Loucy (cell line): ENCODE measurements at regions not wholly inside any gene's neighbourhood (a gene's known extent, or its start where the extent isn't known, plus 50 kb on each side); places are given as distances from the start of the nearest gene placed in this dataset.

Experiments
- H2AFZ ChIP-seq: fragments of 200-600 bp; sonication (generic); 2 replicates; pipeline ENCODE4 v1.6.0; 2016; ENCODE audit warnings: antibody characterized with exemption, mild to moderate bottlenecking, low read length, moderate library complexity
- H3F3A ChIP-seq: fragments of 200-600 bp; 2 replicates; pipeline ENCODE4 v1.6.0; 2016; ENCODE audit warnings: antibody characterized with exemption, low read depth, mild to moderate bottlenecking
- H3K27me3 ChIP-seq: fragments of 200-600 bp; sonication (generic); 2 replicates; pipeline ENCODE4 v1.6.1; 2014; ENCODE audit warnings: low read length, mild to moderate bottlenecking; ENCODE audit not compliant: insufficient read depth, poor library complexity, severe bottlenecking
- H3K36me3 ChIP-seq: fragments of 200-600 bp; sonication (generic); 2 replicates; pipeline ENCODE4 v1.6.1; 2016; ENCODE audit warnings: low read length; ENCODE audit not compliant: insufficient read depth
- H3K4me1 ChIP-seq: fragments of 200-600 bp; sonication (generic); 2 replicates; pipeline ENCODE4 v1.5.1; 2014; ENCODE audit warnings: low read length, mild to moderate bottlenecking; ENCODE audit not compliant: insufficient read depth, poor library complexity, severe bottlenecking
- H3K4me2 ChIP-seq: fragments of 200-600 bp; sonication (generic); 2 replicates; pipeline ENCODE4 v1.6.0; 2014; ENCODE audit warnings: antibody characterized with exemption, low read length, low read depth, mild to moderate bottlenecking; ENCODE audit not compliant: poor library complexity, severe bottlenecking
- H3K4me3 ChIP-seq: fragments of 200-600 bp; sonication (generic); 2 replicates; pipeline ENCODE4 v1.5.1; 2014; ENCODE audit warnings: low read length, mild to moderate bottlenecking, mixed read lengths; ENCODE audit not compliant: poor library complexity, severe bottlenecking
- H3K79me2 ChIP-seq: fragments of 200-600 bp; sonication (generic); 2 replicates; pipeline ENCODE4 v1.6.1; 2014; ENCODE audit warnings: low read length; ENCODE audit not compliant: insufficient read depth
- H3K9ac ChIP-seq: fragments of 200-600 bp; sonication (generic); 2 replicates; pipeline ENCODE4 v1.6.0; 2014; ENCODE audit warnings: mild to moderate bottlenecking, low read depth, low read length, moderate library complexity; ENCODE audit not compliant: poor library complexity, severe bottlenecking
- H3K9me2 ChIP-seq: fragments of 200-600 bp; sonication (generic); replicated peaks from 2 replicates; pipeline ENCODE4 v1.6.1; 2016; ENCODE audit warnings: low read depth, low read length, mixed read lengths
- H3K9me3 ChIP-seq: fragments of 200-600 bp; sonication (generic); 2 replicates; pipeline ENCODE4 v1.6.1; 2014; ENCODE audit warnings: mild to moderate bottlenecking, antibody characterized with exemption, low read length, low read depth; ENCODE audit not compliant: insufficient read depth
- H4K20me1 ChIP-seq: fragments of 200-600 bp; sonication (generic); 2 replicates; pipeline ENCODE4 v1.6.0; 2014; ENCODE audit warnings: antibody characterized with exemption, low read length, mild to moderate bottlenecking; ENCODE audit not compliant: insufficient read depth, poor library complexity, severe bottlenecking
- EZH2phosphoT487 ChIP-seq: fragments of 200-600 bp; IDR thresholded peaks from 2 replicates; pipeline ENCODE4 v1.6.1; 2018; ENCODE audit warnings: antibody characterized with exemption, mild to moderate bottlenecking, moderate library complexity, borderline replicate concordance
- TF ChIP-seq, protein P1 (sequence below): fragments of 200-600 bp; sonication (generic); conservative IDR thresholded peaks from 2 replicates; pipeline ENCODE4 v1.5.1; 2014; ENCODE audit warnings: mild to moderate bottlenecking, antibody characterized with exemption, low read length

DNA sequence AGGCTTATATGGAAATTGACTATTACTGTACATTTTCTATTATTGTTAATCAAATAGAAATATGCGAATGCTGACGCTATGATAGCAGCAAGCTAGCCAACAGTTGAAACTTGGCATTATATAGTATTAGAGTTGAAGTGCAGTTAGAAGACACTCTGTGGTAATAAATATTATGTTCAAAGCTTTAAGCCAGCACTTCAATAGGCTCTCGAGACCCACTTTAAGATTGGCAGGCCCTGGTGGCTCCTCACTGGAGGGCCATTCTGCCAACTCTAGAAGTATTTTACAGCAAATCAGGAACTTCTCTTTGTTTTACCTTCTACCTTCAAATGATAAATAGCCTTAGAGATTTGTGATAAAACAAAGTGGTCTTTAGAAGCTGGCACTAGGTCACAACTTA, 2029.0 kb upstream of the WWC1 start:
- H3K9ac ChIP-seq: no peak overlapping the region
- no peak for TF ChIP-seq EZH2phosphoT487
- TF ChIP-seq, protein P1, sequence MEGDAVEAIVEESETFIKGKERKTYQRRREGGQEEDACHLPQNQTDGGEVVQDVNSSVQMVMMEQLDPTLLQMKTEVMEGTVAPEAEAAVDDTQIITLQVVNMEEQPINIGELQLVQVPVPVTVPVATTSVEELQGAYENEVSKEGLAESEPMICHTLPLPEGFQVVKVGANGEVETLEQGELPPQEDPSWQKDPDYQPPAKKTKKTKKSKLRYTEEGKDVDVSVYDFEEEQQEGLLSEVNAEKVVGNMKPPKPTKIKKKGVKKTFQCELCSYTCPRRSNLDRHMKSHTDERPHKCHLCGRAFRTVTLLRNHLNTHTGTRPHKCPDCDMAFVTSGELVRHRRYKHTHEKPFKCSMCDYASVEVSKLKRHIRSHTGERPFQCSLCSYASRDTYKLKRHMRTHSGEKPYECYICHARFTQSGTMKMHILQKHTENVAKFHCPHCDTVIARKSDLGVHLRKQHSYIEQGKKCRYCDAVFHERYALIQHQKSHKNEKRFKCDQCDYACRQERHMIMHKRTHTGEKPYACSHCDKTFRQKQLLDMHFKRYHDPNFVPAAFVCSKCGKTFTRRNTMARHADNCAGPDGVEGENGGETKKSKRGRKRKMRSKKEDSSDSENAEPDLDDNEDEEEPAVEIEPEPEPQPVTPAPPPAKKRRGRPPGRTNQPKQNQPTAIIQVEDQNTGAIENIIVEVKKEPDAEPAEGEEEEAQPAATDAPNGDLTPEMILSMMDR: no peak
- H3K4me3 ChIP-seq: no peak overlapping the region
- H3K36me3 ChIP-seq: no peaks in the 10 kb centered on the region
- no peaks in the 10 kb centered on the region for H3K27me3 ChIP-seq
- H3K79me2 ChIP-seq: no peaks in the 10 kb centered on the region
- H2AFZ ChIP-seq: no peak overlapping the region
- no peaks in the 10 kb centered on the region for H3K9me3 ChIP-seq
- H3F3A ChIP-seq: 0 out of 2 replicates have a peak, but pooled peaks cover 3% of the 10 kb centered on the region
- H4K20me1 ChIP-seq: no peaks in the 10 kb centered on the region
- no peaks in the 10 kb centered on the region for H3K9me2 ChIP-seq
- peaks cover 13% of the 10 kb centered on the region for H3K4me1 ChIP-seq
- H3K4me2 ChIP-seq: no peak overlapping the region

DNA sequence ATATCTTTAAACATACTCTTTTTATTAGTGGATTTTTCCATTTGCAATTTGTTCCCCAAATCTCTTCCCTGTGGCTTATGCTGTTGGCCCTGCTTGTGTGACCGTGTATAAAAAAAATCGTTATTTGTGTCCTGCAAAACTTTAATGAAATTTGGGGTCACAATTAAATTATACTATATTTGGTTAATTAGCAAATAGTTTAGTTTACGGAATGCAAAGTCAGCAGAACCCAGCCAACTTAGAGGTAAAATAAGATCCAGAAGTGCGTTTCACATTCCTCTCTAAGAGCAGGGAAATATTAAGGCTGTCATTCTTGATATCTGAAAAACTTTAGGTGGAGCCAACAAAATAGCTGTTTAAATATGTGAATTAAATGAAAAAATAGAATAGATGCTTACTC, 2023.5 kb upstream of the WWC1 start:
- TF ChIP-seq, protein P1: no peak
- no peak for TF ChIP-seq EZH2phosphoT487
- H3K4me1 ChIP-seq: no peaks in the 10 kb centered on the region
- H3K79me2 ChIP-seq: no peaks in the 10 kb centered on the region
- no peaks in the 10 kb centered on the region for H3K27me3 ChIP-seq
- no peaks in the 10 kb centered on the region for H3K36me3 ChIP-seq
- no peaks in the 10 kb centered on the region for H4K20me1 ChIP-seq
- H3K4me2 ChIP-seq: no peak overlapping the region
- H3K4me3 ChIP-seq: no peak overlapping the region
- no peaks in the 10 kb centered on the region for H3F3A ChIP-seq
- H3K9ac ChIP-seq: no peak overlapping the region
- H3K9me3 ChIP-seq: no peaks in the 10 kb centered on the region
- no peaks in the 10 kb centered on the region for H3K9me2 ChIP-seq
- H2AFZ ChIP-seq: no peak overlapping the region

DNA sequence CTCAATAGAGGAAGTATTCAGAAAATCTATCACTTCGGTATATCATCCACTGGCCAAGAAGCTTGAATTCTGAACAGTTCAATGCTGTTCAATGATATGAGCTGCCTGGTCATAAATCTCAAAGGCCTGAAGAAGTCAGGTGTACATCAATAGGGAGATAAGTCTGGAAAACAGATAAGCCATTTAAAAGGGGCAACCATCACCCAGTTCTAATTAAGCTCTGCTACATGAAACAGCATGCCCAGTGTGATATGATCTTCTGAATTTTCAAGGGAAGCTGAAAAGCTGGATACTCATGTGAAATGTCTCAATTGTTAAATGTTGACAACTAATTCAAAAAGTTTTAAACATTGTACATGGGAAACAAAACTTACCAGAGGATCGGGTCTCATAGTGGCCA, 2020.7 kb upstream of the WWC1 start:
- Histone ChIP-seq H3K9me2 (no peaks in the 10 kb centered on the region), H3K9me3 (no peaks in the 10 kb centered on the region), H3F3A (no peaks in the 10 kb centered on the region), H3K79me2 (no peaks in the 10 kb centered on the region), H4K20me1 (no peaks in the 10 kb centered on the region), H3K9ac (no peak overlapping the region), H3K4me1 (no peaks in the 10 kb centered on the region), H3K4me2 (no peak overlapping the region), H3K36me3 (no peaks in the 10 kb centered on the region), H3K27me3 (no peaks in the 10 kb centered on the region), H2AFZ (no peak overlapping the region), H3K4me3 (no peak overlapping the region)
- TF ChIP-seq, protein P1: no peak
- no peak for TF ChIP-seq EZH2phosphoT487
